ENCODE measurements at regions not wholly inside any gene's neighbourhood (a gene's known extent, or its start where the extent isn't known, plus 50 kb on each side); places are given as distances from the start of the nearest gene placed in this dataset.

DNA sequence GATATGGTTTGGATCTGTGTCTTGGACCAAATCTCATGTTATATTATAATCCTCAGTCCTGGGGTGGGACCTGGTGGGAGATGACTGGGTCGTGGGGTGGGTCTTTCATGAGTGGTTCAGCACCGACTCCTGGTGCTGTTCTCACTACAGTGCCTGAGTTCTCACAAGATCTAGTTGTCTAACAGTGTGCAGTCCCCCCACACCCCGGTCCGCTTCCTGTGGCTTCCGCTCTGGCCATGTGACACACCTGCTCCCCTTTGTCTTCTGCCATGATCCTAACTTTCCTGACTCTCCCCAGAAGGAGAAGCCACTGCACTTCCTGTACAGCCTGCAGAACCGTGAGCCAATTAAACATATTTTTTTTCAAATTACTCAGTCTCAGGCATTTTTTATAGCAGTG is 1262.2 kb downstream of the TMEM121 start:
- Histone ChIP-seq H3K4me3 (no peak overlapping the region), H3K9me3 (ENCODE audit: control insufficient read depth in 4 of 4, insufficient read depth in 3 of 4, low read length in 3 of 4) (peaks cover 0 to 17% (median 0%) of the 10 kb centered on the region in 4 donors), H3K4me1 (ENCODE audit: control insufficient read depth in 5 of 5, insufficient read depth in 5 of 5, low read length in 5 of 5) (no peaks in the 10 kb centered on the region), H3K9ac (ENCODE audit: insufficient read depth in 1 of 2, low read length in 2 of 2) (no peak overlapping the region), H3K27ac (ENCODE audit: low read depth in 1 of 2, low read length in 1 of 2) (no peak overlapping the region), H3K36me3 (ENCODE audit: control insufficient read depth in 4 of 4, insufficient read depth in 4 of 4, low read length in 4 of 4) (no peaks in the 10 kb centered on the region), H3K27me3 (ENCODE audit: control insufficient read depth in 3 of 3, insufficient read depth in 3 of 3, low read length in 2 of 3) (no peaks in the 10 kb centered on the region)
- DNase-seq (no peak), ATAC-seq (ENCODE audit: insufficient read depth, low FRiP score) (no peak)
- TF ChIP-seq, protein P1, sequence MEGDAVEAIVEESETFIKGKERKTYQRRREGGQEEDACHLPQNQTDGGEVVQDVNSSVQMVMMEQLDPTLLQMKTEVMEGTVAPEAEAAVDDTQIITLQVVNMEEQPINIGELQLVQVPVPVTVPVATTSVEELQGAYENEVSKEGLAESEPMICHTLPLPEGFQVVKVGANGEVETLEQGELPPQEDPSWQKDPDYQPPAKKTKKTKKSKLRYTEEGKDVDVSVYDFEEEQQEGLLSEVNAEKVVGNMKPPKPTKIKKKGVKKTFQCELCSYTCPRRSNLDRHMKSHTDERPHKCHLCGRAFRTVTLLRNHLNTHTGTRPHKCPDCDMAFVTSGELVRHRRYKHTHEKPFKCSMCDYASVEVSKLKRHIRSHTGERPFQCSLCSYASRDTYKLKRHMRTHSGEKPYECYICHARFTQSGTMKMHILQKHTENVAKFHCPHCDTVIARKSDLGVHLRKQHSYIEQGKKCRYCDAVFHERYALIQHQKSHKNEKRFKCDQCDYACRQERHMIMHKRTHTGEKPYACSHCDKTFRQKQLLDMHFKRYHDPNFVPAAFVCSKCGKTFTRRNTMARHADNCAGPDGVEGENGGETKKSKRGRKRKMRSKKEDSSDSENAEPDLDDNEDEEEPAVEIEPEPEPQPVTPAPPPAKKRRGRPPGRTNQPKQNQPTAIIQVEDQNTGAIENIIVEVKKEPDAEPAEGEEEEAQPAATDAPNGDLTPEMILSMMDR (IDR thresholded peaks at IDR 0.05; ENCODE audit: control extremely low read depth, extremely low read depth), result no peak
- 20 to 50% methylated on average over 6 of the region's 6 CpGs for WGBS, 2 donors

DNA sequence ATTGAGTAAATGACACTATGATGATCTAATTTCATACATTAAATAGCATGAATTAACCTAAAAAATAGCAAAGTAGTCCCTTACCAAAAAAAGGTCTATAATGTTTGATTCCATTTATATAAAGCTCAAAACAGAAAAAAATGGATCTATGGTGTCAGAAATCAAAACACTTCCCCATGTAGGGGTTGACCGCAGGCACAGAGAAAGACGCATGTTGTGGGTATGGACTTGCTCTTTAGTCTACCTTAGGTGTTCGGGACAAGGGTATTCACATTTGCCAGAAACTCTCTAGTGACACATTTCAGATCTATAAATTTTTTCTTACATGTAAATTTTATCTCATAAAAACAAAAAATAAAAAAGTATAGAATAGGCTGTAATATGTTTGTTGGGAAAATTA is 1262.9 kb downstream of the TMEM121 start:
- H3K27ac ChIP-seq (ENCODE audit: low read depth in 1 of 2, low read length in 1 of 2), result no peak overlapping the region
- no peak for DNase-seq
- 68 to 85% methylated on average over 3 of the region's 3 CpGs for WGBS, 2 donors
- H3K4me3 ChIP-seq, result no peak overlapping the region
- no peaks in the 10 kb centered on the region for H3K27me3 ChIP-seq (ENCODE audit: control insufficient read depth in 3 of 3, insufficient read depth in 3 of 3, low read length in 2 of 3)
- ATAC-seq (ENCODE audit: insufficient read depth, low FRiP score), result no peak
- no peaks in the 10 kb centered on the region for H3K36me3 ChIP-seq (ENCODE audit: control insufficient read depth in 4 of 4, insufficient read depth in 4 of 4, low read length in 4 of 4)
- TF ChIP-seq, protein P1 (IDR thresholded peaks at IDR 0.05; ENCODE audit: control extremely low read depth, extremely low read depth), result no peak
- no peak overlapping the region for H3K9ac ChIP-seq (ENCODE audit: insufficient read depth in 1 of 2, low read length in 2 of 2)
- H3K4me1 ChIP-seq (ENCODE audit: control insufficient read depth in 5 of 5, insufficient read depth in 5 of 5, low read length in 5 of 5), result no peaks in the 10 kb centered on the region
- peaks cover 0 to 17% (median 0%) of the 10 kb centered on the region in 4 donors for H3K9me3 ChIP-seq (ENCODE audit: control insufficient read depth in 4 of 4, insufficient read depth in 3 of 4, low read length in 3 of 4)

- no peak for ATAC-seq (ENCODE audit: insufficient read depth, low FRiP score)
Measured at GRCh38 chr14:106790189-106791036, 1264.0 kb downstream of the TMEM121 start.

More at GRCh38 chr14:106790189-106791036, 1264.0 kb downstream of the TMEM121 start:
- no peak for DNase-seq
- H3K4me1 ChIP-seq (ENCODE audit: control insufficient read depth in 5 of 5, insufficient read depth in 5 of 5, low read length in 5 of 5), result no peaks in the 10 kb centered on the region
- no peak overlapping the region for H3K27ac ChIP-seq (ENCODE audit: low read depth in 1 of 2, low read length in 1 of 2)
- H3K9ac ChIP-seq (ENCODE audit: insufficient read depth in 1 of 2, low read length in 2 of 2), result no peak overlapping the region
- WGBS, 2 donors, result 36 to 39% methylated on average over 17 of the region's 17 CpGs
- H3K4me3 ChIP-seq, result no peak overlapping the region
- no peaks in the 10 kb centered on the region for H3K27me3 ChIP-seq (ENCODE audit: control insufficient read depth in 3 of 3, insufficient read depth in 3 of 3, low read length in 2 of 3)
- H3K36me3 ChIP-seq (ENCODE audit: control insufficient read depth in 4 of 4, insufficient read depth in 4 of 4, low read length in 4 of 4), result no peaks in the 10 kb centered on the region
- TF ChIP-seq, protein P1 (IDR thresholded peaks at IDR 0.05; ENCODE audit: control extremely low read depth, extremely low read depth), result peak; percentile 19
- peaks cover 0 to 17% (median 0%) of the 10 kb centered on the region in 4 donors for H3K9me3 ChIP-seq (ENCODE audit: control insufficient read depth in 4 of 4, insufficient read depth in 3 of 4, low read length in 3 of 4)
